HG03025 (cell line): ENCODE measurements at regions not wholly inside any gene's neighbourhood (a gene's known extent, or its start where the extent isn't known, plus 50 kb on each side); places are given as distances from the start of the nearest gene placed in this dataset.
"Not testable (repeated sequence)": the region's sequence is repeated elsewhere in the genome, so short reads cannot be mapped to it uniquely, and the experiment has no call there.

ENCODE experiments used
- ATAC-seq: cut with Tn5 transposase; IDR thresholded peaks from one replicate; pipeline ENCODE4 v1.9.1; 2021; ENCODE audit warnings: mild to moderate bottlenecking, moderate library complexity; ENCODE audit not compliant: unreplicated experiment, low FRiP score

- no peak for ATAC-seq
Measured at GRCh38 chr4:120636120-120636630, 286.4 kb downstream of the PRDM5 start.

- no peak for ATAC-seq
Measured at GRCh38 chr4:120633810-120634209, 288.7 kb downstream of the PRDM5 start.

- ATAC-seq: no peak
Measured at GRCh38 chr4:120630427-120630826, 292.1 kb downstream of the PRDM5 start.

GRCh38 chr4:120629546-120630108, 292.9 kb downstream of the PRDM5 start:
- ATAC-seq: no peak

- ATAC-seq: no peak
Measured at GRCh38 chr4:120622601-120623000, 299.9 kb downstream of the PRDM5 start.

- ATAC-seq: no peak
Measured at GRCh38 chr4:120617171-120617570, 305.4 kb downstream of the PRDM5 start.

- no peak for ATAC-seq
Measured at GRCh38 chr4:120616041-120616440, 306.5 kb downstream of the PRDM5 start.

GRCh38 chr4:120613778-120614177, 308.7 kb downstream of the PRDM5 start:
- ATAC-seq: no peak

GRCh38 chr4:120611092-120611491, 311.4 kb downstream of the PRDM5 start:
- ATAC-seq: no peak

- no peak for ATAC-seq
Measured at GRCh38 chr4:120591038-120591437, 331.5 kb downstream of the PRDM5 start.

GRCh38 chr4:120589787-120590186, 332.7 kb downstream of the PRDM5 start:
- no peak for ATAC-seq

GRCh38 chr4:120568731-120569130, 353.8 kb downstream of the PRDM5 start:
- ATAC-seq: no peak

- ATAC-seq: no peak
Measured at GRCh38 chr4:120561648-120562047, 360.9 kb downstream of the PRDM5 start.

GRCh38 chr4:120557372-120557771, 365.2 kb downstream of the PRDM5 start:
- ATAC-seq: no peak

- no peak for ATAC-seq
Measured at GRCh38 chr4:120555058-120555457, 367.5 kb downstream of the PRDM5 start.

GRCh38 chr4:120554086-120554485, 368.4 kb downstream of the PRDM5 start:
- ATAC-seq: no peak

GRCh38 chr4:120550624-120551220, 371.8 kb downstream of the PRDM5 start:
- ATAC-seq: not testable (repeated sequence)

- ATAC-seq: no peak
Measured at GRCh38 chr4:120549011-120549570, 373.4 kb downstream of the PRDM5 start.

- no peak for ATAC-seq
Measured at GRCh38 chr4:120545391-120545790, 377.1 kb downstream of the PRDM5 start.

- no peak for ATAC-seq
Measured at GRCh38 chr4:120544838-120545237, 377.7 kb downstream of the PRDM5 start.

GRCh38 chr4:120540625-120541024, 381.9 kb downstream of the PRDM5 start:
- no peak for ATAC-seq

GRCh38 chr4:120536884-120537283, 385.6 kb downstream of the PRDM5 start:
- no peak for ATAC-seq
